Activated T-helper 1 cell treated with Interleukin-2 at 50 U/mL for 16 hours (primary cell): ENCODE measurements at regions not wholly inside any gene's neighbourhood (a gene's known extent, or its start where the extent isn't known, plus 50 kb on each side); places are given as distances from the start of the nearest gene placed in this dataset.
"Not testable (repeated sequence)": the region's sequence is repeated elsewhere in the genome, so short reads cannot be mapped to it uniquely, and the experiment has no call there.

Source experiments
- DNase-seq: peaks from one replicate; pipeline ENCODE4 v3.0.0-alpha.2; 2020; ENCODE audit warnings: low read depth

DNA sequence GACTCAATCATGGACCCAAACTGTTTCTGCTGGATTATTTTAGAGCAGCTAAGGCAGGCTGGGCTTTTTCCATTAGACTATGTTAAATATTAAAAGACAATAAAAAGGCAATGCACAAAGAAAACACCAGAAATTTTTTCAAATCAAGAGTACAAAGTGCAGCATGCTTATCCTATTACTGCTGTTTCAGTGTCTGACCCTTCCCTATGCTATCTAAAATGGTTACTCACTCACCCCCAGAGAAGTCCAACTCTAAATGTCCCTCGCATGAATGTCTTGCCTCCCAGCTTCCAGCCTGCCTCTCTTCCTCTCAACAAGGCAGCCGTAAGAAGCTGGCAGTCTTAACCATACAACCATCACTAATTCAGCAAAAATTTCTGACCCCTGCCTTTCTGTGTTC, 108.7 kb upstream of the SYT6 start:
- no peak for DNase-seq

DNA sequence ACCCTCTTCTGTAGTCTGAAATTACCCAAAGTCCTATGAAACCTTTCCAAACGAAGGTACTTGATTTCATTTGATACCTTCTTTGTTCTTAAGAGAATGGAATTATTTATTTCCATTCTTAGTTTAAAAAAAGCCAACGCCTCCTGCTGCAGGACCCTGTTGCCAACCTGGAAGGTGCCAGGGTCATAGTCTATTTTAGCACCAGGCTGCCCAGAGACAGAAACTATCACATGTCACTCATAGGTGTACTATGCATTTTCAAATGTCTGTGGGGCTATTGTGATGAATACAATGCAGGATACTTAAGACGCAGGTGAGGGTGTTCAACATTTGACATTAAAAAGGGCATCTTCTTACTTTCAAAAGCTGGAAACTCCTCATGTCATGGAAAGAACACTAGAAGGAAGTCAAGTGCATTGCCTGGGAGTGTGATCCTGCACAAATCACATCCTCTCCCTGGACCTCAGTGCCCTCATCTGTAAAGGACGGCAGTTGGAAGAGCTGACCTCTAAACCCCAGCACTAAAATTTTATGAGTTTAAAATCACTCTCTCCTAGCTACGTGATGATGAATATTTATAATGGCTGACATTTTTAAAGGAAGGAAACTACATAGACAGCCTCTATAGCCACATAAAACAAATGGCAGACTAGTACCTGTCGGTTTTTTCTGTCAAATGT, 107.3 kb upstream of the SYT6 start:
- no peak for DNase-seq

DNA sequence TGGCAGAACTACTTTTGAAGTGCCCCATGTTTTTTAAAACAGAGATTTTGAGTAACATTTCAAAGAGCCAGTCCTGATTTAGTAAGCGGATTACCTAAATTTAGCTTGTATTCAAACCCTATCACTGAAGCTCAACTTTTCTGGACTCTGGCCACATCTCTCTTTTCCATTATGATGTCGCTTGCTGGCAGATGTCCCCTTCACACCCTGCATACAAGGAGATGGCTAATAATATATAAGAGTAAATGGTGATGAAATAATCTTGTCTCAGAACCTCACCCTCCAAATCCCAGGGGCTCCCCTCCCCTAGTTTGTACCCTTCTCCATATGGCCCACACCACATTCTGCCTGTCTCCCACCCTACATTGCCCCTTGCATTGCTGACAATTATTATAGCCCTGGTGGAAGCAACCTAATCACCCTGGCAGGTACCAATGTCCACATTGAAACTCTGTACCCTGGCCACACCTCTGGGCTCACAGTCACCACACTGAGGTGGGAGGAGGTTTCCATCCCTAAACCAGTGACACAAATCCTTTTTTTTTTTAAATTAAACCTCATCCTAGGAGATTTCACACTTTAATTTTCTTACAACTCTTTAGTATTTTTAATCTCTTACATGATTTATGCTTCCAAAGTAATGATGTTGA, 106.0 kb upstream of the SYT6 start:
- DNase-seq, result no peak

DNA sequence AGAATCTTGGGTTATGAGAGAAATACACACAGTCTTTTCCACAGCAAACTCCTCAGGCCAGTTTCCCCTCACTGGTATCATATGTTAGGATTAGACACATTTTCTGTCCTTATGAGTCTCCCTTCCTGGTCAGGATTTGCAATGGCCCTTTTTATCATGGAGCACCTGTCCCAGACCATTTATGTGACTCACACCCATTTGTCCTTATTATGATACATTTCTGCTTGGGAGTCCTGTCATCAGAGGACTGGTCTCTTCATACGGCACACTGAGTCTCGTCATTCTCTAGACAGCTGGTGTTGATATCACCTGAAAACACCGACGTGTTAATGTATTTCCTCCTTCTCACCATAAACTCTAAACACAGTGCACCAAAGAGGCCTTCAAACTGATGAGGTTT, 105.0 kb upstream of the SYT6 start:
- DNase-seq, result no peak

DNA sequence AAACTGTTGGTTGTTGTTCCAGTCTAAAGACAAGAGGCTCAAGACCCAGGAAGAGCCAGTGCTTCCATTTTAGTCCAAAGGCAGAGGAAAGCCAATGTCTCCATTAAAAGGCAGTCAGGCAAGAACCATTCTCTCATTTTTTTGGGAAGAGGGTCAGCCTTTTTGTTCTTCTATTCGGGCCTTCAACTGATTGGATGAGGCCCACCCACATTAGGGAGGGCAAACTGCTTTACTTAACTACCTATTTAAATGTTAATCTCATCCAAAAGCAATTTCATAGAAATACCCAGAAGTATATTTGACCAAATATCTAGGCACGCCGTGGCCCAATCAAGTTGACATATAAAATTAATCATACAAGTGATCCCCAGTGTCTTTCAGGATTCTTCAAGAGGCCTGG, 104.4 kb upstream of the SYT6 start:
- DNase-seq, result no peak

DNA sequence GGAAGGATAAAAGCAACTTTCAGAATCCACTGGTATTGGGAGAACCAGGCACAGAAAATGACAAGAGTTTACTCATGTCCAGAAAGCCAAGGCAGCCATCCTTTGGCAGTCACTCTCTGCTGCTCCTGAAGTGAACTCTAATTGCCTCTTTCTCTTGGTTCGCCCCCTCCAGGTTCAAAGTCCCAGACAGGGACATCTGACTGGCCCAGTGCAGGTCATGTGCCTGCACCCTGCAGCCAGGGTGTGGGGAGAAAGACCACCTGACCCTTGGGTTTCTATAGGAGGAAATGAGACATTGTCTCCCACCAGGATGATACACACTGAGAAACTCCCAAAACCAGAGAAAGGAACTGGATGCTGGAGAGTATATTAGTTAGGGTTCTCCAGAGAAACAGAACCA, 103.9 kb upstream of the SYT6 start:
- no peak for DNase-seq

DNA sequence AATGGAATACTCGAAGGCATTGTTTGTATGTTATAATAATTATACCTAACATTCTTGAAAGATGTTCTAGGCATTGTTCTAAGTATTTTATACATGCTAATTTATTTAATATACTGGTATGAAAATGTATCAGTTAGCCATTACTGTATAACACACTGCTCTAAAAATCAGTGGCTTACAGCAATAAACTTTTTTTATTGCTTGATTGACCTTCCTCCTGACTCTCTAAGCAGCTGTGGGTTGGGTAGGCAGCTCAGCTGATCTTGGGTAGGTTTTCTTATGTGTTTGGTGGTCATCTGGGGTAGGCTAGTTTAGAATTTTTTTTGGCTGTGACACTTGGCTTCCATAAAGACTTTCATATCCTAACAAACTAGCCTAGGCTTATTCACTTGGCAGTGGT, 100.2 kb upstream of the SYT6 start:
- no peak for DNase-seq

DNA sequence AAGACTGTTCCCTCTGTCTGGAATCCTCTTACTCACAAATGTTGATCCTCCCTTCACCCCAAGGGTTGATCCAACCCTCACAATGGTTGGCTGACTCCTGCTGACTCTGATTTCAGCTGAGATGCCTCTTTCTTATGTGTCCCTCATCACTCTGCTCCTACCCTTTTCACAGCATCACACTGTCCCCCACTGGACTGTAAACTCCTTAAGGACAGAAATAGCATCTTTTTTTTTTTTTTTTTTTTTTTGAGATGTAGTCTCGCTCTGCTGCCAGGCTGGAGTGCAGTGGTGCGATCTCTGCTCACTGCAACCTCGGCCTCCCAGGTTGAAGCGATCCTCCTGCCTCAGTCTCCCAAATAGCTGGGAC, 97.9 kb upstream of the SYT6 start:
- DNase-seq, result no peak

DNA sequence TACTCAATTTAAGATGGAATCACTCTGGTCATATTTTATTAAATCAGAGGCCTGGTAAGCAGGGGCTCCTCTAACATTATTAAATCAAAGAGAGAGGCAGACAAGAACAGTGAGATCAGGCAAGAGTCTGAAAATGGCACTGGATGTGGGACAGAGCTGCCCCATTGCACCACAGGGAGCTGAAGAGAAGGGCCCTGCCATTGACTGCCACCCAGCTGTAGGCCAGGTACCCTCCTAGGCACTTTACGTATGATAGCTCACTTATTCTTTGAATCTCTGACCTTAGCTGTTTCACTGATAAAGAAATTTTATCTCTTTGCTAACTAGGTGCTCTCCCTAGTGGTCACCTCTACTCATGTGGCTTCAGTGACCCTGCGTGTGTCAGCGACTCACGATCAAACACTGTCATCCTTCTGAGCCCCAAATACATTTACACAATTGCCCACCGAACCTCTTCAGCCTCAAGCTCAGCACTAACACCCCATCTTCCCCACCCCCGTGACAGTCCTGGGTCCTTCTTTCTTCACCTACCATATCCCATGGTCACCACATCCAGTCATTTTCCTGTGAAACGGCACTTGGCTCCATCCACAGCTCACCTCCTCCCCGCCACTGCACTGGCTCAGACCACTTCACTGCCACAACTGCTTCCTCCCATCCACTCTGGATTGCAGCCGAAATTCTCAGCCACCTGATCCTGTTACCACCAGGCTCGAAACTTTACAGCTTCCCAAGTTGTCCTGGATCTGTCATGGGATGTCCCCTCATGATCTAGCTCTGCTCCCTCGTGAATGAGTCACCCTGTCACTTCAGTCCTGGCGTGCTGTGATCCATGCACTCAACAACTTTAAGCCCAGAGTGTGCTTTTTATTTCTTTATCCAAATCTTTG, 97.3 kb upstream of the SYT6 start:
- no peak for DNase-seq

DNA sequence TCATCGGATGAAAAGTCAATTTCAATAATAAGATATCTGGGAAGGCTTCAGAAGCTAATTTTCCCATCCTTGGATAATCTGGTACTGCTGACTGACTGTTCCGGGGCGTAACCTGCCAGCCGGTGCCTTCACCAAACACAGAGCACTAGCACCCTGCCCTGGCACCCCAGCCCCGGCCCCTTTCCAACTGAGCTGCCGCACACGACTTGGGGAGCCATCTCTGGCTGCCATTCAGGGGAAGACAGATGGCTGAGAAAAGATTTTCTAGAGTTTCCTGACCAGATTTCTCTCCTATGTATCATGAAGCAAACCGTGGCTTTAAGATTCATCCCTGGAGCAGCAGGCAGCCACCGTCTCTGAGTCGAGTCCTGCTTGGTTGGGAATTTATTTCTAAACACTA, 96.0 kb upstream of the SYT6 start:
- DNase-seq, result no peak

DNA sequence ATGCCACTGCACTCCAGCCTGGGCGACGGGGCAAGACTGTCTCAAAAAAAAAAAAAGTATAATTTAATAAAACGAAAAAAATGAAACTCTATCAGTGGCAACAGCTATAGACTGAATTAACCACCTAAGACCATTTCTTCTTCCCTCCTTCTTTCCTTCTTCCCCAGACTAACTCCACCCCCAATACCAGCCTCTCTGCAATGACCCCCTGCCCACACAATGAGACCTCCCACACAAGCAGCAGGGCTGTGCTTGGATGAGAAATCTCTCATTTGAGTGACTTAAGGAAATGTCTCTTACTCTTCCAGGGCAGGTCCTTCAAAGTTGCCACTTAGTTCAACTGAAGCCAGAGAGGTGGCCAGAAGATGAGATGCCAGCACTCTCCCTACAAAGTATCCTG, 94.5 kb upstream of the SYT6 start:
- no peak for DNase-seq

DNA sequence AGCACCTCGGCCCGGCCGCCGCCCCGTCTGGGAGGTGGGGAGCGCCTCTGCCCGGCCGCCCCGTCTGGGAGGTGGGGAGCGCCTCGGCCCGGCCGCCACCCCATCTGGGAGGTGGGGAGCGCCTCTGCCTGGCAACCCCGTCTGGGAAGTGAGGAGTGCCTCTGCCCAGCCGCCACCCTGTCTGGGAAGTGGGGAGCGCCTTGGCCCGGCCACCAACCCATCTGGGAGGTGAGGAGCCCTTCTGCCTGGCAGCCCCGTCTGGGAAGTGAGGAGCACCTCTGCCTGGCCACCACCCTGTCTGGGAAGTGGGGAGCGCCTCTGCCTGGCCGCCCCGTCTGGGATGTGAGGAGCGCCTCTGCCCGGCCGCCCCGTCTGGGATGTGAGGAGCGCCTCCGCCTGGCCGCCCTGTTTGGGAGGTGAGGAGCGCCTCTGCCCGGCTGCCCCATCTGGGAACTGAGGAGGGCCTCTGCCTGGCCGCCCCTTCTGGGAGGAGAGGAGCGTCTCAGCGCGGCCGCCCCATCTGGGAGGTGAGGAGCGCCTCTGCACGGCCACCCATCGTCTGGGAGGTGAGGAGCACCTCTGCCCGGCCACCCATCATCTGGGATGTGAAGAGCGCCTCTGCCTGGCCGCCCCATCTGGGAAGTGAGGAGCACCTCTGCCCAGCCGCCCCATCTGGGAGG, 89.0 kb upstream of the SYT6 start:
- DNase-seq, result not testable (repeated sequence)

DNA sequence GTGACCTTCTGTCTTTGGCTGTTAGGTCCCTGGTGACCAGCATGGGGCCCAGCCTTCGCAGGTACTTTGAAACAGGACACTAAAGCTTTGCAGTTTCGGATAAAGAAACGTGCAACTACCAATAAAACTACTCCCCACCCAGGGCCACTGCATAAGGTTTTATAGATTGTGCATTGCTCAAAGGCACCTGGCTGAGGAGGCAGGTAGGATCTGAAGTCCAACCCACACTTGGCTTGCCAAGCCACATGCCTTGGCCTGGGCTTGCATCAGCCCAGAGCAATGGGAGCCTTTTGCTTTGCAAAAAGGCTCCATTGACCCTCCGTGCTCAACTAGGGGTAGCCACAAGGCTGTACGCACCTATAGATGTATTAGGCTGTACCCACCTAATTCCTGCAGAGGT, 84.4 kb upstream of the SYT6 start:
- DNase-seq, result no peak

DNA sequence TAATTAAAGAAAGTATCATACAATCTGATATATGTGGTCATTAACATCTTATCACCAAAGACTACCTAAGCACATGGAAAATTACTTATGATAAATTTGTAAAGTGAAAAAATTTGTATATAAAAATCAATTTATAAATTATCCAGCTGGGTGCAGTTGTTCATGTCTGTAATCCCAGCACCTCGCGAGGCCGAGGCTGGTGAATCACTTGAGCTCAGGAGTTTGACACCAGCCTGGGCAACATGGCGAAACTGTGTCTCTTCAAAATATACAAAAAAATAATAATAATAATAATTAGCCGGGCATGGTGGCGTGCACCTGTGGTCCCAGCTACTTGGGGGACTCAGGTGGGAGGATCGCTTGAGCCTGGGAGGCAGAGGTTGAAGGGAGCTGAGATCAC, 82.8 kb upstream of the SYT6 start:
- DNase-seq, result no peak

DNA sequence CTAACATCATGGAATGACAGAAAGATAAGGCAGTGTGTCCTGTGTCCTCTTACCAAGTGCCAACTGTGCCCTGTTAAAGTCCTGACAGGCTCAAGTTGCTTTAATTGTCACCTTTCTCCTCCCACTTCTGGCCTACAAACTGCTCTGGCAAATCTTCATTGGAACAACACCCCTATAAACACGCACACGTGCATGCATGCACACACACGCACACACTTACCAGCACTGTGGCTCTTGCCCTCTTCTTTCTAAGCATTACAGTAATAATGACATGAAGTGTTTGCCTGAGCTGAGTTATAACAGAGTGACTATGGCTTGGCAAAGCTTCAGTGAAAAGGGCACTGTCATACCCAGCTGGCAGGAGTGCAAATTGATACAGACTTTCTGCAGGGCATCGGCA, 82.3 kb upstream of the SYT6 start:
- DNase-seq, result no peak

DNA sequence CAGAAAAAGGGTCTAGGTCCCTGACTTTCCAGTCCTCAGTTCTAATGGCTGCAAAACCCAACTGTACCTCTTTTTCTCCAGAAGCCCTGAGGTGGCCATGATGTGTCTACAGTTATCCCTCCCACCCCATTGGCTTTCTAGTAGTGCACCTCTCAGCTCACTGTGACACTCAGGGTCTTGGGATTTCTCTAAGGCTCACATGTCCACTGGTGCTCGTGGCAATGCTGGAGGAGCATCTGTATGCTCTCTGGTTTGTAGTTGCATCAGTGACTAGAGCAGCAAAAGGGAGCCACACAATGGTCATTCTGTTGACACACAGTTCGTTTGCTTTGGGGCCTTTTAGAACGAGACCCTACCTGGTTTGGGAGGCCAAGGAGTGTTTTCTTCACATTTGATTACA, 81.6 kb upstream of the SYT6 start:
- DNase-seq, result no peak

DNA sequence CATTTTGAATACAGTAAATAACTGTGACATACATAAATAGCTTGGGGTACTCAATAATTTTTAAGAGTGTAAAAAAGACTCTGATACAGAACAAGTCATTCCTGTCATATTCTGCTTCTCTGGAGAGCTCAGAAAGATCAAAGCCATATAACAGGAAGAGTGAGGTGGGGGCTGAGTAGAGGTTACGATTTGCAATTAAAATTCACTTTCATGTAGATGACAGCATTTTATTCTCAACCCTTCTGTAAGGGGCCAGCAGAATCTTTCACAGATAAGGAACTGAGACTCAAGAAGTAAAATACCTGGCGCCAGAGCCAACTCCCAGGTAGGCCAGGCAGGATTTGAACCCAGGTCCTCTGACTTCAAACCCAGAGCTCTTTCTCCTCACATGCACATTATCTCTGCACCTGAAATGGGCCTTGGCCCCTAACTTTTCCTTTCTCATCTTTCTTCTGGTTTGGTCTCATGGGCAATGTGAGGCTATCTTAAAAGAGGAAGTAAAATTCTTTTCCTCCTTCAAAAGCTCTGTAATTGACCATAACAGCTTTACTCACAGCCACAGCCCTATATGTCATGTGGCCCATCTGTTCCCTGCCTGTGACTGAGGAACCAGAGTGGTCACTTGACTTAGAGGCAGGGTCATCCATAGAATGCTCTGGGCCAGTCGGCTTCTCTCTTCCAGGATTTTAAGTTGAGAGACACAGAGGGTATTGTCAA, 80.9 kb upstream of the SYT6 start:
- no peak for DNase-seq

DNA sequence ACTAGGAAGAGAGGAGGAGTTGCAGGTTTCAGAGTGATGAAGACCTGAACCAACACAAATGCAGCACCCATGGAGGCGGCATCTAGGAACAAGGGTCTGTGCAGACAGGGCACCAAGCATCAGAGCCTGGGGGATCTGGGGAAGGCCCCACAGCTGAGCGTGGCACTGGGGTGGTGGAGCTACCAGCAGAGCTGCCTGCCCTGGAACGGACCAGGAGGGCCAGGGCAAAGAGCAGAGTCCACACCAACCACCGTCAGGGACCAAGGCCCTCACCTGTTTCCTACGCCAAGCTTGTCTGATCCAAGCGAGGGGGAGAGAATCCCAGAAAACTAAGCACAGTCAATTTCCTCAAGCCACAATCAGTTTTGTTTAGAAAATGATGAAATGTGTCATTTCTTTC, 79.0 kb upstream of the SYT6 start:
- DNase-seq, result no peak

DNA sequence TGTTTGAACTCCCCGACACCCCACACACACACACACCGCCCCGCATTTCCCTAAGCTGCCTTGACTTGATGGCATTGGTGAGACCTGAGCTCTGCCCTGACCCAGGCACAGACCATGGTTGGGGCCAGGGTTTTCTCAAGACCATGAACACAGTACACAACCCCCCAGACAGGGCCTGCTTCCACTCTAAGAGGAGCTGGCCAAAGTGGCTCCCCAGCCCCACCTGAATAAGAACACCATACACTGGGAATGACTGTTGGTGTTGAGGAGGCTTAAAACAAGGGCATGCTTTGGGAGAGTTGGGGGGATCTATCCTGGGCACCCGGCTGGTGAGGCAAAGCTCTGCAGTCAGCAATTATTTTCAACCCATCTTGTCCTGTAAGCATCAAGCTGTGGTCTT, 77.6 kb upstream of the SYT6 start:
- no peak for DNase-seq

DNA sequence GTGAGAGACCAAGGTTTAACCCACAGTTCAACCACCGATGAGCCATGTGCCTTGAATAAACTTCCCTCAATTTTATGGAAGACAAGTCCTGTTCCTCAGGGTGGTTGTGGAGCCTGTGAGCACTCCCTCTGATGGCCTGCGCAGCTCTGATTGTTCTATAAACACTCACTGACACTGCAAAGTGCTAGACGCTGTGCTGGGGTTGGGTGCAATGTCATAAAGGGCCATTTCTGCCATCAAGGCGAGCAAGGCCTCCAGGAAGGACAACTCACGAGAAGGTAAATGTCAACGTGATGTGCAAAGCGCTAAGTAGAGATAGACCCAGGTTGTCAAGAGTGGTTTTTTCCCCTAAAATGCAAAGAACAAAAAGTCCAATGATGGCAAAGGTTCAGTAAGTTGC, 75.7 kb upstream of the SYT6 start:
- DNase-seq, result no peak

DNA sequence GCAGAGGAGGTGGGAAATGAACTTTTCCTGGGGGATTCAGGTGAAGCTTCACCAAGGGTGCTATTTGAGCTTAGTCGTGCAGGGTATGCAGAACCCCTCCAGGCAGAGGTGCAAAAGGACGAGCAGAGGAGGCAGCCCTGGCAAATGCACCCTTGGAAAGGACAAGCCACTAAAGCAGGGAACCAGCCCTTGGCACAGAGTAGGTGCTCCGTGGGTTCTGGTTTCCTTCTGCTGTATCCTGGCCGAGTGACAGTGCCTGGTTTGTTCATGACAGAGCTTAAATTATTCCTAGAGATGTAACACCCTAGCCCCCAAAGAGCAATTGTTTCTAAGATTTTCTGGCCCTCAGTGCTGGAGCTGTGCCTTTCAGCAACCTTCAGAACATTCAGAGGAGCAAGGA, 73.4 kb upstream of the SYT6 start:
- no peak for DNase-seq
